OCI-LY1 (cell line): ENCODE measurements at regions not wholly inside any gene's neighbourhood (a gene's known extent, or its start where the extent isn't known, plus 50 kb on each side); places are given as distances from the start of the nearest gene placed in this dataset.

Experiments
- CTCF ChIP-seq: fragments of 200-600 bp; sonication (generic), shearing (Covaris generic); IDR thresholded peaks from 2 replicates; pipeline ENCODE4 v1.5.1; 2017; ENCODE audit warnings: mild to moderate bottlenecking, antibody characterized with exemption, low read length, moderate library complexity, mixed read lengths
- EZH2 ChIP-seq: fragments of 200-600 bp; sonication (generic), shearing (Covaris generic); IDR thresholded peaks from 2 replicates; pipeline ENCODE4 v1.8.0; 2017; ENCODE audit warnings: borderline replicate concordance, mixed run types, mild to moderate bottlenecking, antibody characterized with exemption, low read length, moderate library complexity, mixed read lengths

GRCh38 chr4:13710246-13710885 lies 82.8 kb upstream of the BOD1L1 start:
- TF ChIP-seq CTCF = no peak
- TF ChIP-seq EZH2 = no peak
